ACC112 (cell line): ENCODE measurements at regions not wholly inside any gene's neighbourhood (a gene's known extent, or its start where the extent isn't known, plus 50 kb on each side); places are given as distances from the start of the nearest gene placed in this dataset.

Experiments
- H2AFZ ChIP-seq: fragments of 200-600 bp; sonication (generic); one replicate; pipeline ENCODE4 v1.6.0; 2017; ENCODE audit warnings: antibody characterized with exemption, low read length; ENCODE audit not compliant: unreplicated experiment
- H3K27ac ChIP-seq: fragments of 200-600 bp; sonication (generic); 2 replicates; pipeline ENCODE4 v1.5.1; 2014; ENCODE audit warnings: low read depth, mild to moderate bottlenecking, antibody characterized with exemption, low read length, moderate library complexity
- H3K27me3 ChIP-seq: fragments of 200-600 bp; sonication (generic); 2 replicates; pipeline ENCODE4 v1.6.1; 2014; ENCODE audit warnings: mild to moderate bottlenecking, antibody characterized with exemption, low read length, moderate library complexity, mixed read lengths; ENCODE audit not compliant: insufficient read depth
- H3K36me3 ChIP-seq: fragments of 200-600 bp; sonication (generic); 2 replicates; pipeline ENCODE4 v1.6.1; 2016; ENCODE audit warnings: mild to moderate bottlenecking, antibody characterized with exemption, low read length, moderate library complexity, mixed read lengths; ENCODE audit not compliant: insufficient read depth
- H3K4me1 ChIP-seq: fragments of 200-600 bp; sonication (generic); one replicate; pipeline ENCODE4 v1.6.1; 2016; ENCODE audit warnings: low read length, mixed read lengths; ENCODE audit not compliant: insufficient read depth, unreplicated experiment, control insufficient read depth
- H3K4me3 ChIP-seq: fragments of 200-600 bp; sonication (generic); 2 replicates; pipeline ENCODE4 v1.5.1; 2014; ENCODE audit warnings: mild to moderate bottlenecking, low read depth, low read length
- H3K79me2 ChIP-seq: fragments of 200-600 bp; sonication (generic); one replicate; pipeline ENCODE4 v1.6.0; 2016; ENCODE audit warnings: low read length; ENCODE audit not compliant: control insufficient read depth, unreplicated experiment, insufficient read depth

DNA sequence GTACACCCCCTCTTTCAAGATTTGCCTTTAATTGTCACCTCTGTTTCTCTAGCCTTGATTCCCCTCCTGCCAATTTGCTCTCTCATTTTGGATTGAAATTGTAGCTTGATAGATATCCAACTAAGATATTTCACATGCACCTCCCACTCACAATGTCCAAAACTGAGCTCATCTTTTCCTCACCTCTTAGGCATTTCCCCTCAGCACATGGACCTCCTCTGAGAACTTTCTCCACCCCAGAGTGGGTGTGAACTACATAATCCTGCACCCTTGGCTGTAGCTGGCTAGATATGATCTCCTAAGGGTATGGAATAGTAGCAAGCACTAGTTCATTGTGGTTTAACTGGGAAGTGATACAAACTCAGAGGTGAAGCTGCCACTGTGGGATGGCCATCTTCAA lies 91.5 kb upstream of the SESN3 start:
- H3K27me3 ChIP-seq: peaks cover 4% of the 10 kb centered on the region; the same call in 1 of the 2 replicates
- no peak overlapping the region for H3K27ac ChIP-seq
- H3K4me1 ChIP-seq: no peaks in the 10 kb centered on the region
- H2AFZ ChIP-seq: no peak overlapping the region
- H3K79me2 ChIP-seq: no peaks in the 10 kb centered on the region
- no peaks in the 10 kb centered on the region for H3K36me3 ChIP-seq
- H3K4me3 ChIP-seq: no peak overlapping the region

DNA sequence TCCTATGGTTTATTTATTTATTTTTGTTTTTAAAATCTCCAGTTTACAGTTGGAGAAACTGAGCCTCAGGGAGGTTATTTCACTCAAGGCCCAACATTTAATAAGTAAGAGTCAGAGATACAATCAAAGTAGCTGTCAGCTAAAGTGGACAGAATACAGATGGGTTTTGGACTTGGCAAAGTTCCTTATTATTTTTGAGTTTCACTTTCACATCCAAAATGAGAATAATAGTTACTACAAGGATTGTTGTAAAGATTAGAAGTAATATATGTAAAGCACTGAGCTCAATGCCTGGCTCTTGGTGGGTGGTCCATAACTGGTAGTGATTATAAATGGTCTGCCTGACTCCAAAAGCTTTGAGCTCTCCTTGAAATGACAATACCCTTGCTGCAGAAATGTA lies 87.5 kb upstream of the SESN3 start:
- Histone ChIP-seq H3K4me1 (no peaks in the 10 kb centered on the region), H2AFZ (no peak overlapping the region), H3K4me3 (no peak overlapping the region), H3K36me3 (no peaks in the 10 kb centered on the region), H3K79me2 (no peaks in the 10 kb centered on the region), H3K27me3 (no peaks in the 10 kb centered on the region), H3K27ac (no peak overlapping the region)

DNA sequence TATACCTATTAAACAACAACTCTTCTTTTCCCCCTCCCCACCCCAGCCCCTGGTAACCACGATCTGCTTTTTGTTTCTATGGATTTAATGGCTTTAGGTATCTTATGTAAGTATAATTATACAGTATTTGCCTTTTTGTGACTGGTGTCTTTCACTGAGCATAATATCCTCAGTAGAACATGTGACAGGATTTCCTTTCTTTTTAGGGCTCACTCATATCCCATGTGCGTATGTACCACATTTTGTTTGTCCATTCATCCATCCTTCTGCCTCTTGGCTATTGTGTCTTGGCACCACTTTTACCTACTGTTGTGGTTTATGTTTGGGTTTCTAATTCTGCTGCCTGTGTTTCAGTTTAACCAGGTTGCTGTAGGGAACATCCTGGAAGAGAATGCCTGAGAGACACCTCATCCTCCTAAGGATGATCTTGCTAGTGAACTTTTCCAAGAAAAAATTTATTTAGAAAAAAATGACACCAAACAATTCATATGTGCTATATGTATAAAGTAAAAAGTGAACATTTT lies 77.6 kb upstream of the SESN3 start:
- no peaks in the 10 kb centered on the region for H3K27me3 ChIP-seq
- no peaks in the 10 kb centered on the region for H3K36me3 ChIP-seq
- H3K4me3 ChIP-seq: no peak overlapping the region
- no peaks in the 10 kb centered on the region for H3K79me2 ChIP-seq
- H2AFZ ChIP-seq: no peak overlapping the region
- no peaks in the 10 kb centered on the region for H3K4me1 ChIP-seq
- no peak overlapping the region for H3K27ac ChIP-seq

DNA sequence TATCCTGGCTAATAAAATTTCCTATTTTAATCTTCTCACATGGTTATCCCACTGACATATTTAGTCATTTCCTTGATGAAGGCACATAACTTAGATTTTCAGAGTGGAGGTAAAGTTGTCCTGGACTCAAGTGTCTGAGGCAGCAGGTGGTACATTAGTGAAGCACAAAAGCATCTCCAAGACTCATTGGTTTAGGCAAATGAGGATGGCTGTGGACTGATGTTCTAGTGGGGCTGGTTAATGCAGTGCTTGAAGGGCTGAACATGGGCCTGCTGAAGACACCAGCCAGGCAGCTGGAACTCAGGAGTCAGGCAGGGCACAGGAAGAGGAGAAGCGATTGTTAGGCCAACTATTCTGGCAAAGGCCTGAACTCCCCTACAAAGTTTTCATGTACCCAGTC lies 76.3 kb upstream of the SESN3 start:
- Histone ChIP-seq H3K36me3 (no peaks in the 10 kb centered on the region), H3K79me2 (no peaks in the 10 kb centered on the region), H3K4me1 (no peaks in the 10 kb centered on the region), H2AFZ (no peak overlapping the region), H3K27me3 (no peaks in the 10 kb centered on the region), H3K27ac (no peak overlapping the region), H3K4me3 (no peak overlapping the region)

DNA sequence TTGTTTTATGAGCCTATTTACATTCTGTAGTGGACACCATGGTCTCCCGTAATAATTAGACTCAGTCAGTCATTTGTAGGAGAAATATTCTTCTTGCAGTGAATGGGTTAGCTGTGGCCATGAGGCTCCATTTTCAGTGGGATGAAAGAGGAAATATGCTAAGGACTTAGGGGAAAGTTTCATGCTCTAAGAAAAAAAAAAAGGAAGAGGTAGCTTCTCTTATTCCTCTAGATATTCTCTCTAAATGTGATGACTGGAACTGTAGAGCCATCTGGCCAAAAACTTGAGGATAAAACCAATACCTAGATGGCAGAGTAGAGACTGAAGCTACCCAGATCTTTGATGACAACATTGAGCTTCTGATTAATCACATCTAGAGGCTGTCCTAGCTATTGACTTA lies 75.8 kb upstream of the SESN3 start:
- Histone ChIP-seq H3K36me3 (no peaks in the 10 kb centered on the region), H3K79me2 (no peaks in the 10 kb centered on the region), H3K4me1 (no peaks in the 10 kb centered on the region), H3K27ac (no peak overlapping the region), H3K4me3 (no peak overlapping the region), H2AFZ (no peak overlapping the region), H3K27me3 (no peaks in the 10 kb centered on the region)

DNA sequence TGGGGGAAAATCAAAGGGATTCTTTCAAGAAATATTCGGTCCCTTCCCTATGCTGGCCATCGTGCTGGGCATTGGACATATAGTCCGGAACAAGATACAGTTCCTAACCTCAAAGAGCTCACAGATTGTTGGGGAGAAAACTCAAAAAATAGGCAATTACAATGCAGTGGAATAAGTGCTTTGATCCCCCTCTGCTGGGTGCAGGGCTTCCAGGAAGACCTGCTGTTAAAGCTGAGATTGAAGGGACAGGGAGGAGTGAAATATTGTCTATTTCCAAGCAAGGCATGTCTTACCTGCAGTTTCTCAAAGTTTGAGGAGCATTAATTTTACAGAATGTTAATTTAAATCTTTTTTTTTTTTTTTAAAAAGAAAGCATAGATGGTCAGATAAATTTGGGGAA lies 75.1 kb upstream of the SESN3 start:
- no peak overlapping the region for H3K27ac ChIP-seq
- H3K27me3 ChIP-seq: no peaks in the 10 kb centered on the region
- H3K4me1 ChIP-seq: no peaks in the 10 kb centered on the region
- no peak overlapping the region for H2AFZ ChIP-seq
- H3K79me2 ChIP-seq: no peaks in the 10 kb centered on the region
- H3K36me3 ChIP-seq: no peaks in the 10 kb centered on the region
- no peak overlapping the region for H3K4me3 ChIP-seq

DNA sequence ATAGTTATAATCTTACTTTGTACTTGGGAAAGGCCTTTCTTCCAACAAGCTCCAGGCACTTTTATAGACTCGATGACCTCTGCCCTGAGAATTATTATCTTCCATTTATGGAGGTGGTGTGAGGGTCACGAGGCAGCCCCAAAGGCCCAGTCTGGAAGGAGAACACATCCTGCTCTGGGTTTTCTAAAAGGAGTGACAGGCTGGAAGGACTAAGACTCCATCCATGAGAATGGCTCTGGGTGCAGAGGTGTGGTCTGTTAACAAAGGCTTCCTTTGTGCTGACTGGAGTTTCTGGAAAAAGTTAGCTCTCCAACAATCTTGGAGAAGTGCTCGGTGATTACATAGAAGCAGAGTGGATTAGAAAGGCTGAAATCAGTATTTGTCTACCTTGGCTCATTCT lies 74.7 kb upstream of the SESN3 start:
- H3K27me3 ChIP-seq: no peaks in the 10 kb centered on the region

DNA sequence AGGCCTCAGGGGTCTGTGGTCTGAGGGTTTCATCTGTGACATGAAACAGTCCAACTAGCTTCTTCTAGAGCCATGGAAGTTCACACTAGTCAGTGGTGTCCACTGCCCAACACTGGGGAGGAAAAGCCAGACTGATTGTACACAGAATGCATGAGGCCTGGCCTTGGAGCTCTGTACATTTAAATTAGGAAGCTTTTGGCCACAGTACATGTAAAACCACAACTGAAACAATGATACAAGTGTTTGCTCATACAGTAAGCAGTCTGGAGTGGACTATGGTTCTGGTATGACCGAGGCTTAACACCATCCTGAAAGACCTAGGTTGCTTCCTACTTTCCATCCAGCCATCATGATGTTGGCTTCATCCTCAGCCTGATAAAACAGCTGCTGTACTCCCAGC lies 73.8 kb upstream of the SESN3 start:
- Histone ChIP-seq H3K27me3 (no peaks in the 10 kb centered on the region), H3K4me1 (no peaks in the 10 kb centered on the region), H3K36me3 (no peaks in the 10 kb centered on the region), H3K27ac (no peak overlapping the region), H2AFZ (no peak overlapping the region), H3K79me2 (no peaks in the 10 kb centered on the region), H3K4me3 (no peak overlapping the region)

More for the DNA sequence above, 74.7 kb upstream of the SESN3 start:
- no peaks in the 10 kb centered on the region for H3K79me2 ChIP-seq
- H3K27ac ChIP-seq: no peak overlapping the region
- no peak overlapping the region for H3K4me3 ChIP-seq
- no peaks in the 10 kb centered on the region for H3K4me1 ChIP-seq
- no peak overlapping the region for H2AFZ ChIP-seq
- H3K36me3 ChIP-seq: no peaks in the 10 kb centered on the region

DNA sequence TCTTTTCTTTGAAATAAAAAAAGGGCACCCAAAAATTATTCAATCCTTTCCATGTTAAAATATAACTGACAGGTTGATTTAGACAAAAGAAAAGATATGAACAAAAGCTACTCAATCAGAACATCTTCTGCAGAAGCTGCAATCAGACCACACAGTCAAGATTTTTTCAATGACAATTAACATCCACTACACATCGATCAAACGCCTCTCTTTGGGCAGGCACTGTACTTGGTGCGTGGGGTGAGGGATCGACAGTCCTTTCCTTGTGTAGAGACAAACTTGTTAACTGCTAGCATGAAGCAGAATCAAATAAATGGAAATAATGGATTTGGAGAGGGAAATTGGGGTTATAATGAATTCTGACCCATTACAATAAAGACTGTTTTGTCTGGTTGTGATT lies 71.2 kb upstream of the SESN3 start:
- Histone ChIP-seq H3K27ac (no peak overlapping the region), H3K27me3 (no peaks in the 10 kb centered on the region), H3K4me1 (no peaks in the 10 kb centered on the region), H3K36me3 (no peaks in the 10 kb centered on the region), H2AFZ (no peak overlapping the region), H3K79me2 (no peaks in the 10 kb centered on the region), H3K4me3 (no peak overlapping the region)

DNA sequence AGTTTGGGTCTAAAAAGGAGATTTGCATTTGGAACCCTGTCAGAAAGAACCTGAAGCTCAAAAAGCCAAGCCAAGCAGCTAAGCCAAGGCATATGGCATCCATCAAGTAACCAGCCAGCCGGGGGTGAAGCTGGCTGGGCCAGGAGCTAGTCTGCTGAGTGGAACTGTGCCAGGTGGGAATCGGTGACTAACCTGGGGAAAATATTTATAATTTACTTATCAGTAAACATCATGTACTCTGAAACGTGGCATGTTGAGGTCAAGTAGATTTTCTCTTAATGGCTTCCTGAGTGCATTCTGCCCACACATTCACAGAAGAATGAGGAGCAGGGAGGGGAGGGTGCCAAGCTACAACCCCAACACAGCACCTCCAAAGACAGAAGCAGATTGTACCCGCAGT lies 70.5 kb upstream of the SESN3 start:
- peaks cover 3% of the 10 kb centered on the region; the same call in 1 of the 2 replicates for H3K27me3 ChIP-seq

DNA sequence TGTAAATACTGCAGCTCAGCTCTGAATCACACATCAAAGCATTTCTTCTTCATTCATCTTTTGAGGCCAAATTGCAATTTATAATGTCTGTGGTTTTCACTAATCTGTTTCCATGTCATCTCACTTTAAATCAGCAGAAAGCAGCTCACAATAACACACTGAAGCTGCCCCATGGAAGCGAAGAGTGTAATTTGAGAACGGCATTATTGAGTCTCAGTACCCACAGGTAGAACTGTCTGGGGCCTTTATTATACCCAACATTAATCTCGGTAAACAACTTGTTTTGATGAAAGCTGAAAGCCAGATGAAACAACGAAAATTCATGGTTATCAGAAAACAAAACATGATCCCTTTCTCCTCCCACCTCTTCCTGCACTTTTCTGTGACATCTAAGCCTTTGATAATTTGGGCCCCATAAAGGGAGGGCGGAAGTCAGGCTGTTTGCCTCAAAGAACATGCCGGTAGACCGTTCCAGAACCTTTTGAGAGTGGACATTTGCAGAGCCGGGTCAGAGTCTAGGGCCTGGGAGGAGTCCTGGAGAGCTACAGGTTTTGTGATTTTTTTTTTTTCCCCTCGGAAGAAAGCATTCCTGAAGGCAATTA lies 68.2 kb upstream of the SESN3 start:
- Histone ChIP-seq H3K27ac (no peak overlapping the region), H2AFZ (no peak overlapping the region)

More for the DNA sequence above, 70.5 kb upstream of the SESN3 start:
- no peaks in the 10 kb centered on the region for H3K79me2 ChIP-seq
- no peaks in the 10 kb centered on the region for H3K36me3 ChIP-seq
- H3K4me1 ChIP-seq: no peaks in the 10 kb centered on the region
- no peak overlapping the region for H3K4me3 ChIP-seq
- H2AFZ ChIP-seq: no peak overlapping the region
- no peak overlapping the region for H3K27ac ChIP-seq

More for the DNA sequence above, 68.2 kb upstream of the SESN3 start:
- H3K4me3 ChIP-seq: no peak overlapping the region
- H3K36me3 ChIP-seq: no peaks in the 10 kb centered on the region
- no peaks in the 10 kb centered on the region for H3K4me1 ChIP-seq
- no peaks in the 10 kb centered on the region for H3K79me2 ChIP-seq
- peaks cover 14% of the 10 kb centered on the region for H3K27me3 ChIP-seq
